CD4-positive, alpha-beta T cell treated with Interleukin-10 for 1 hour (primary cell): ENCODE measurements at regions not wholly inside any gene's neighbourhood (a gene's known extent, or its start where the extent isn't known, plus 50 kb on each side); places are given as distances from the start of the nearest gene placed in this dataset.
A peak's percentile ranks its signal among the peaks of the same experiment; 100 is the strongest.

Experiments used
- DNase-seq: peaks from one replicate; pipeline ENCODE4 v3.0.0-alpha.2; 2020

- DNase-seq: no peak
These were observed 66.0 kb upstream of the ZFAND5 start for GRCh38 chr9:72431036-72431435.

GRCh38 chr9:72428329-72428728 lies 63.3 kb upstream of the ZFAND5 start:
- no peak for DNase-seq

GRCh38 chr9:72427801-72428200 lies 62.8 kb upstream of the ZFAND5 start:
- DNase-seq: no peak

- peak; percentile 7 for DNase-seq
These were observed 59.1 kb upstream of the ZFAND5 start for GRCh38 chr9:72424131-72424530.

GRCh38 chr9:72422214-72422613 lies 57.2 kb upstream of the ZFAND5 start:
- no peak for DNase-seq

- DNase-seq: no peak
These were observed 55.8 kb upstream of the ZFAND5 start for GRCh38 chr9:72420783-72421182.

- DNase-seq: no peak
These were observed 50.9 kb upstream of the ZFAND5 start for GRCh38 chr9:72415948-72416347.

GRCh38 chr9:72415163-72415562 lies 50.2 kb upstream of the ZFAND5 start:
- no peak for DNase-seq
